GM19239 (cell line): ENCODE measurements at regions not wholly inside any gene's neighbourhood (a gene's known extent, or its start where the extent isn't known, plus 50 kb on each side); places are given as distances from the start of the nearest gene placed in this dataset.
"Not testable (repeated sequence)": the region's sequence is repeated elsewhere in the genome, so short reads cannot be mapped to it uniquely, and the experiment has no call there.

Experiments
- DNase-seq: peaks from one replicate; pipeline ENCODE4 v3.0.0; 2011; ENCODE audit warnings: low spot score; ENCODE audit not compliant: insufficient read length
- FAIRE-seq: peaks from 2 replicates; lab custom pipeline; 2011; peaks lifted over from hg19 to GRCh38; lab: Jason Lieb, UNC

DNA sequence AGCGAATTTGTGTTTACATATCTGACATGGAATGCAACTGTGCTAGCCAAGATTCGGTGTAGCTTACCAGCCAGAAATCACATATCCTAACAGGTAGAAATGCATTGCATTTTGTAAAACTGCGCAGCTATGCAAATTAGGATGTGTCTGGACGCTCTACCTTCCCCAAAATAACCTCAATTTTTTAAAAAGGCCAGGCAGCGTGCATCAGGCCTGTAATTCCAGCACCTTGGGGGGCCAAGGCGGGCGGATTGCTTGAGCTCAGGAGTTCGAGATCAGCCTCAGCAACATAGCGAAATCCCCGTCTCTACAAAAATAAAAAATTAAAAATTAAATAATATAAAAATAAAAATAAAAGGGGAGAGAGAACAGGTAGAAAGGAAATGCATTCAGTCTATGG is 305.0 kb downstream of the TYW1 start:
- no peak for DNase-seq
- FAIRE-seq, result no peak

DNA sequence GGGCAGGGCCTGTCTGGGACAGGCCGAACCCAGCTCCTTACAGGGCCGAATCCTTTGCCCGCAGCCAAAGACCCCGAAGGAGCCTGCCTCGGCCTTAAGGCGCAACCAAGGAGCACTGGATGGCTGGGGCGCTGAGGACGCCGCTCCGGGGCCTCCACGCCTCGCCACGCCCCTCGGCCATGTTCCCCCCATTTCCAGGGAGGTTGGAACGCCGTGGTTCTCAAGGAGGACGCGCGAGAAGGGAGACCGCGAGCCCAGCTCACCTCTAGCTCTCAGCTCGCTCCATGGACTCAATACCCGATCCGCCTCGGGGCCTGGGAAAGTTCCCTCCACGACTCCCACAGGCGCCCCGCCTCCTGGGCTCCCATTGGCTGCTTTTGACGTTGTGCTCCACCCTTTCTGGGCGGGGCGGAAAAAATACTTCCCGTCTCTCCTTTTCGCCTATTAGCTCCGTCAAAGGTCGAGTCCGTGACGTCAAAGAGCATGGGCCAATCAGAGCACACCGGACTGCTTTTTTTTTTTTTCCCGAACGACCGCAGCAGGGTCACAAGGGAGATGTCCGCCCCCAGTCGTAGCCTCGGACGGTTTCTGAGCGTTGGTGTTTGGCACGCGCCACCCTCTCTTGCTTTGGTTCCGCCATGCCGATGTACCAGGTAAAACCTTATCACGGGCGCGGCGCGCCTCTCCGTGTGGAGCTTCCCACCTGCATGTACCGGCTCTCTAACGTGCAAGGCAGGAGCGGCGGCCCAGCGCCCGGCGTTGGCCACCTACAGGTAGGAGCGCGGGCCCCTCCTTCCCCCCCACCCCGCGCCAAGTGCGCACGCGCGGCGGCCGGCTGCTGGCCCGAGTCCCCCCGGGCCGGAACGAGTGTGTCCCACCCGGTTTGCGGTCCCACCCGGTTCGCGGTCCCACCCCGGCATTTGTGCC is 305.7 kb downstream of the TYW1 start:
- DNase-seq (peak; percentile 81), FAIRE-seq (peak; percentile 84)

GRCh38 chr7:67304846-67305245 is 308.2 kb downstream of the TYW1 start:
- not testable (repeated sequence) for FAIRE-seq, DNase-seq

GRCh38 chr7:67306331-67306730 is 309.7 kb downstream of the TYW1 start:
- no peak for DNase-seq

GRCh38 chr7:67309764-67310549 is 313.3 kb downstream of the TYW1 start:
- FAIRE-seq (no peak), DNase-seq (no peak)

More at GRCh38 chr7:67306331-67306730, 309.7 kb downstream of the TYW1 start:
- FAIRE-seq, result no peak

DNA sequence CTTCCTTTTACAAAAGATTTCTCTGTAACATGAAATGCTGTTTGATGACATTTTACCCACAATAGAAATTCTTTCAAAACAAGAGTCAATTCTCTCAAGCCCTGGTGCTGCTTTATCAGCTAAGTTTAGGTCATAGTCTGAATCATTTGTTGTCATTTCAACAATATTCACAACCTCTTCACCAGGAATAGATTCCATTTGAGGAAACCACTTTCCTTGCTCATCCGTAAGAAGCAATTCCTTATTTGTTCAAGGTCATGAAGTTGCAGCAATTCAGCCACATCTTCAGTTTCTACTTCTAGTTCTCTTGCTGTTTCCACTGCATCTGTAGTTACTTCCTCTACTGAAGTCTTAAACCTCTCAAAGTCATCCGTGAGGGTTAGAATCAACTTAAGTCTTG is 315.3 kb downstream of the TYW1 start:
- DNase-seq, result no peak
- no peak for FAIRE-seq

GRCh38 chr7:67313213-67313612 is 316.6 kb downstream of the TYW1 start:
- DNase-seq (no peak), FAIRE-seq (no peak)

DNA sequence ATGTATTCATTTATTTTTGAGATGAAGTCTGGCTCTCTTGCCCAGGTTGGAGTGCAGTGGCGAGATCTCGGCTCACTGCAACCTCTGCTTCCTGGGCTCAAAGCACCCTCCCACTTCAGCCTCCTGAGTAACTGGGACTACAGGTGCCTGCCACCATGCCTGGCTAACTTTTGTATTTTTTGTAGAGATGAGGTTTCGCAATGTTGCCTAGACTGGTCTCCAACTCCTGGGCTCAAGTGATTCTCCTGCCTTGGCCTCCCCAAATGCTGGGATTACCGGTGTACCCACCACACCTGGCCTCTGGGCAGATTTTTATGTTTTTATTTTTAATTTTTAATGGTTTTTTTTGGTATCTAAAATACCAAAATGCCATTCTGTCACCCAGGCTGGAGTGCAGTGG is 320.3 kb downstream of the TYW1 start:
- FAIRE-seq, DNase-seq: not testable (repeated sequence)

GRCh38 chr7:67328257-67328656 is 331.6 kb downstream of the TYW1 start:
- not testable (repeated sequence) for DNase-seq, FAIRE-seq

- not testable (repeated sequence) for DNase-seq
- FAIRE-seq, result peak; percentile 81
Observed at GRCh38 chr7:67335165-67335564, 338.5 kb downstream of the TYW1 start.

- not testable (repeated sequence) for FAIRE-seq, DNase-seq
Observed at GRCh38 chr7:67335663-67336062, 339.0 kb downstream of the TYW1 start.

DNA sequence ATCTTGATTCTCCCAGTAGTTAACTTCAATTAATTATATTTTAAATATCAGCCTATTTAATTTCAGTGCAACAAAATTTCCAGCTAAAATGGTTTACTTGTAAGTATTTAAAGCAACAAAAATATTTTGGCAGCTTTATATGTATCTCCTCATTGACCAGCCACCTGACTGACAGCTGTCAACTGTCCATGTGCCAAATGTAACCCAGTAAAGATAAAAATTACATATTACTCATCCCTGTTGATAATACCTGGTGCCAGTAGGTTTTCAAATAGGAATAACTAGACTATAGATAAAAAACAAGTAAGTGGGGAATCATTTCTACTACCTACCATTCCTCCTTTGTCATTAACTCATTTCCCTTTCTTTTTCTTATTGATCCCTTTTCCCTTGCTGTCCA is 341.9 kb downstream of the TYW1 start:
- DNase-seq, FAIRE-seq: not testable (repeated sequence)

DNA sequence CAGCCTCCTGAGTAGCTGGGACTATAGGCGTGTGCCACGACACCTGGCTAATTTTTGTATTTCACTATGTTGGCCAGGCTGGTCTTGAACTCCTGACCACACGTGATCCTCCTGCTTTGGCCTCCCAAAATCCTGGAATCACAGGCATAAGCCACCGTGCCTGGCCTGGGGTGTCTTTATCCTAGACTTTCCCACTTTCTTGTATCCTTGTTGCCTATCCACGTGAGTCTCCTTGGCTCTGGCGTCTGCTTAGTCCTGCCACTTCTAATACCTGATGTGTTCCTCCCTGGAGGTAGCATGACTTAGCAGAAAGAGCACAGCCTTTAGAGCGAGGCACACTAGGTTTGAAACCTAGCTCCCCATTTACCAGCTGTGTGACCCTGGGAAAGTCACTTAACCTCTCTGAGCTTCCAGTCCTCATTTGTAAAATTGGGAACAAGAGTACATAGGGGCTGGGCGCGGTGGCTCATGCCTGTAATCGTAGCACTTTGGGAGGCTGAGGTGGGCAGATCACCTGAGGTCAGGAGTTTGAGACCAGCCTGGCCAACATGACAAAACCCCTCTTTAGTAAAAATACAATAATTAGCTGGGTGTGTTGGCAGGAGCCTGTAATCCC is 344.6 kb downstream of the TYW1 start:
- no peak for FAIRE-seq

GRCh38 chr7:67343114-67343513 is 346.5 kb downstream of the TYW1 start:
- DNase-seq (no peak), FAIRE-seq (no peak)

More for the DNA sequence above, 344.6 kb downstream of the TYW1 start:
- DNase-seq, result no peak

- no peak for FAIRE-seq
- DNase-seq, result no peak
Observed at GRCh38 chr7:67343572-67343971, 346.9 kb downstream of the TYW1 start.

GRCh38 chr7:67344481-67345193 is 348.0 kb downstream of the TYW1 start:
- DNase-seq (no peak), FAIRE-seq (no peak)

DNA sequence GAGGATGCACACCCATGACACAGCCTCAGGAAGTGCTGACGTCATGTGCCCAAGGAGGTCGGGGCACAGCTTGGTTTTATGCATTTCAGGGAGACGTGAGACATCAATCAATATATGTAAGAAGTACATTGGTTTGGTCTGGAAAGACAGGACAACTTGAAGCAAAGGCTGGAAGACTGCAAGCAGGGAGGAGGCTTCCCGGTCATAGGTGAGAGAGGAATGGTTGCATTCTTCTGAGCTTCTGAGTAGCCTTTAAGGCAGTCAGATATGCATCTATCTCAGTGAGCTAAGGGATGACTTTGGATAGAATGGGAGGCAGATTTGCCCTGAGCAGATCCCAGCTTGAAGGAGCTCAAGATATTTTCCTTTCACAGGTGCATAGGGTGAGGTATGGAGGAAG is 349.5 kb downstream of the TYW1 start:
- DNase-seq (no peak), FAIRE-seq (no peak)

- DNase-seq (no peak), FAIRE-seq (no peak)
Observed at GRCh38 chr7:67346876-67347275, 350.2 kb downstream of the TYW1 start.

DNA sequence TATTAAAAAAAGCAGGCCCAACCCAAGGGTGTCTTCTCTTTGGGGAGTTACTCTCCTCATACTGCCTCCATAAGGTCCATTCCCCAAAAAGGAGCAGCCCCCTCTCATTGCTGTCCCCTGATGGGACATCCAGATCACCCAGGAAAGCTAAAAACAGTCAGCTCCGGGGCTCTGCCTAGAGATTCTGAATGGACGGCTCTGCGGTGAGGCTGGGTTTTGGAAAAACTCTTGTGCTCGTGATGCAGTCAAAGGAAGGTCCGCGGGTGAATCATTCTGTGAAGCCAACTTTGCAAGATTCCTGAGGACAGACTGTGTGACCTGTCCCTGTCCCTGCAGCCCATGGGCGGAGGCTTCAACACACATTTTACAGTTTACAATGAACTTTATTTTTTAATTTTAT is 351.5 kb downstream of the TYW1 start:
- DNase-seq (no peak), FAIRE-seq (no peak)

- FAIRE-seq, DNase-seq: not testable (repeated sequence)
Observed at GRCh38 chr7:67357653-67358052, 361.0 kb downstream of the TYW1 start.
